ENCODE measurements at regions not wholly inside any gene's neighbourhood (a gene's known extent, or its start where the extent isn't known, plus 50 kb on each side); places are given as distances from the start of the nearest gene placed in this dataset.

DNA sequence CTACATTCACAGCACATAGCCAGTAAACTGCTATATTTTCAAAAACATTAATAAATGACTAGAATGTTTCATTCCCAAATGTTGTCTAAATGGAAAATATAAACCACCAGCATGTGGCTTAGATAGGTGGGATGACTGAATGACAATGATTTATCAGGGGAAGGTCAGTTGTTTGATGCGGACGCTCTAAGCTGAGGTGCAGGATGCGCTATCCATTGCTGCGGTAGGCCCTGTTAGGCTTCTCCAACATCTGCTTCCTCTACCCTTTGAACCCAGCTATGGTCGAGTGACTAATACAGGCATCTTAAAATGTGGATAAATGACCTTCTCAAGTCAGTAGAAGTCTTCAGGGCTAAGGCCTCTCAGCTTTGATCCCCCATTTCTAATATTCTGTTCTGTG, 584.2 kb downstream of the CMPK2 start:
- no peak for DNase-seq (ENCODE audit: low spot score)

DNA sequence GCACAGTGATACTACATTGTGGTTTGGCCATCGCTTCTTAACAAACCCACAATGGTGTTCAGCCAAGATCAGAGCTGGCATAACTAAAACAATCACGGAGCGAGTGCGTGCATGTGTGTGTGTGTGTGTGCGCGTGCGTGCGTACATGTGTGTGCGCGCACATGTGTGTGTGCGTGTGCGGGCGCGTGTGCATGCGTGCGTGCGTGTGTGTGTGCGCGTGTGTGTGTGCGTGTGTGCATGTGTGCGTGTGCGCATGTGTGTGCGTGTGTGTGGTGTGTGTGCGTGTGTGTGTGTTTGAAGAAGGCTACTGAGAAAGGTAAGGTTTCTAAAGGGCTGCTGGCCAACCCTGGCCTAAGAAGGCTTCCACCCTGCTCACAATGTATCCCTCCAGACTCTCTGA, 582.4 kb downstream of the CMPK2 start:
- DNase-seq (ENCODE audit: low spot score): no peak

DNA sequence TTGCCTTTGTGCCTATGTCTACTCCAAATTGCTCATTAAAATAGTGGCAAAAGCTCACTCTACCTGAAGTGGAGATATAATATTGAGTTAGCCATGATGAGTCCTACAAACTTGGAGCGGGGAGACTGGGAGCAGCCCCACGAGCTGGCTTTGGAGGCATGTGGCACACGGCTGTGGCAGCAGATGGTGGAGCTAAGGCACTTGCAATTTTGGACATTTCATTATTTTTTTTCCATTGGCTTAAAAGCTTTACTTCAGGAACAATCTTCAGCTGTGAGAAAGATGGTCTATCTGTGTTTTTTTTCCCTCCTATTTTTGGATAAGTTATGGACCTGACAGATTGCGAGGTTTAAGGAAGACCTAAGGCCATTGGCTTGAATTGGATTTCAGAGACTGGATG, 578.3 kb downstream of the CMPK2 start:
- no peak for DNase-seq (ENCODE audit: low spot score)

DNA sequence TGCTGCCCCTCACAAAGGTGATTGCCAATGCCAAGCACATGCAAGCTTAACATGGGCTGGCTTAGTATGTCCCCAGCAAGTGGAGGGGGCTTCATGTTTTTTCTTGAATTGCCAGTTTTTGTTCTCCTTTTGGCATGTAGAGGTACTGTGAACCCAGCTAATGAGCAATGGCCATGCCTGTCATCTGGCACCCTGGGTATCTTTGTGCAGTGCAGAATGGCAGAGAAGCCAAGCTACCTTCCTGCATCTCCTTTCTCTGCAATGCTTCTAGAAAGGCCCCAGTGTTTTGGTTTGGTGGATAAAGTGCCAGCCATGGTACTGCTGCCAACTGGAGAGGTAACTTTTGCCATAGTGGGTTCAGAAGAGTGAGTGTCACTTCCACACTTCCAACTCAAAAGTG, 576.9 kb downstream of the CMPK2 start:
- DNase-seq (ENCODE audit: low spot score): no peak

DNA sequence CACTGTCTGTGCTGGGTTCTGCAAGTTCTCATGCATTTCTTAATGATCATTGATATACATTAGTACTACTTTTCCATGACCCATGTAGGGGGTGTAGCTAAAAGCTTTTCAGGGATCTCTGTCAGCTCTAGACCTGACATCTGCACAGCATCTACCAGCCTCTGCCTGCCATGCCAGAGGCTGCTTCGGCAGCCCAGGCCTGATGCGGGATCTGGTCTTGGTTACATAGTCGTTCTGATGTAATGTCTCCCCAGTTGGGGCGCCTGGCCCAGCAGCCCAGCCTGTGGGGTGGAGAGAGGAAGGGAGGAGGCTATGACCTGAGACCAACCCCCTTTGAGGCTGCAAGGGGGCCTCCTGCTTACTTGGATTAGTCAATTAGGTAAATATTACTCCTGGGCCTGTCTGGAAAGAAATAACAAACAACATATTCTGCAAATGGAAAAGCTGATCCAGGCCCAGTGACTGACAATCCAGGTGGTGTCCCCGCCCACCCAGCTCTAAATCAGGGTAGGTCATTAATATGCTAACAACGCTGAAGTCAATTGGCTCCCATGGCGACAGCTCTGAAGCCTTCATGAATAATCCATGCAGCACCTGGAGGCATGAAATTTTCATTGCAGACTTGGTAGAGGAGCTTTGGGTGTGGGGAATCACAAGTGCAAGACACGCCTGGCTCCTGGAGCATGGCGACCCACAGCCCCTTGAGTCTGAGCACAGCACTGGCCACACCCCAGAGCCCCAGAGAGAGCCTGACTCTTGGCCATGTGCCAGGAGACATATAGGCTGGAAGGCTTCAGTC, 575.3 kb downstream of the CMPK2 start:
- no peak for DNase-seq (ENCODE audit: low spot score)

DNA sequence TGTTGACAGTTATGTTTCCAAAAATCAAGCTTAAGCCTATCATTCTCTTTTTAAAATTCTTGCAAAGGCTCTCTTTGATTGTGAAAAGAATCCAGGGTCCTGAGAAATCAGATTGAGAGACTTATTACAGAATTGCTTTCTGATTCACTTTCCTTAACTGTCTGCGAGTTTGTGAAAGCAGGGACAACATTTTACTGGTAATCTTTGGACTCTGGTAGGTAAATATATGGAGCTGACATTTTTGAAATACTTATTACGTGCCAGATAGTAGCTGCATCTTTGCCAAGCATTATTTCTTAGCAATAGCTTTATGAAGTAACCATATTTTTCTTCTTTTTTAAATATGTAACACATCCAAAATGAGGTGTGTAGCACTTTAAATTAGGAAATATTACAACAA, 570.9 kb downstream of the CMPK2 start:
- DNase-seq (ENCODE audit: low spot score): no peak

DNA sequence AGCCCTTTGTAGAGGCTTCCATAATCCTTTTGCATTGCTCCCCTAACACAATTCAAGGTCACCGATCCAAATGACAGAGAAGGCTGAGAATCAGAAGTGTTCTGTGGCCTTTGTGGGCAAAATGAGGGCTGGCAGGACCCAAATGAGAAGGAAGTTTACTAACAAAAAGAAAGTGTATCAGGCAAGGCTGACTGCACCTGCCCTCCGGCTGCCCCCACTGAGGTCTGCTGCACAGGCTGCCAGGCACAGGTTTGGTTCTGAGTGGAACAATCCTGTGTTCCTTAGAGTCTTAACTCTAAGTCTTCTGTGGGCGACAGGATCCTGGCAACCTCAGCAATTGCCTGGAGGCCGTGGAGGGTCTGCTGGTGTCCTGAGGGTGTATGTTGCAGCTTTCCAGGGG, 568.5 kb downstream of the CMPK2 start:
- DNase-seq (ENCODE audit: low spot score): no peak

DNA sequence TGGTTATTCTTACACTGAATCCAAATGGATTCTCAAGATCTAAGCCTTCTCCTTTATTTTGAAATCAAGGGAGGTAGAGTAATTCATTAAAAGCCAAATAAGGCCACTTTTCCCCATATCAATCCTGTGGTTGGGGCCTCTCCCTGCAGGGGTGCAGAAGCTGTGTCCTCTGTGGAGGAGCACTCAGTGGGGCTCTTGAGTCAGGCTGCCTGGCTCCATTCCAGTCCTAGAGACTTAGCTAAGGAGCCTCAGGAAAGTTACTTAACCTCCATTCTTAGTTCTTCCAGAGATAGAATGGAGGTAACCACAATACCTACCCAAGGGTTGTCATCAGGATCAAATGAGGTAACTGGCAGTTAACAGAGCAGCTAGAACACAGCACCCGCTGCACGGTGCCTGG, 564.3 kb downstream of the CMPK2 start:
- DNase-seq (ENCODE audit: low spot score): no peak

DNA sequence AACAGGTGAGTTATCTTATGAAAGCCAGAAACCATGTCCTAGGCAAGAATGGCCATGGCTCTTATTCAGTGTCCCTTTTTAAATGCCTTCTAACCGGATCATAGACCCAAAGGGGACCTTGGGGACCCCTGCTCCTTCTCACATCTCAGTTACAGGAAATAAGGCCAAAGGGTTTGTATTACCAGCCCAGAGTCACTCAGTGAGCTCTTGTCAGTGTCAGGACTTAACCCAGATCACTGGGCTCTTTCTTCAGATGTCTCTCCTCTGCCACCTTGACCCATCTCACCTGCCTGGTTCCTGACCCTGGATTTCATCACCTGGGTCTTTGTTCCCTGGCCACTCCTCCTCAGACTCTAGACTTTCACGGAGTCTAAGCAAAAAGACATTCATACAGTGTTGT, 556.7 kb downstream of the CMPK2 start:
- DNase-seq (ENCODE audit: low spot score): no peak

DNA sequence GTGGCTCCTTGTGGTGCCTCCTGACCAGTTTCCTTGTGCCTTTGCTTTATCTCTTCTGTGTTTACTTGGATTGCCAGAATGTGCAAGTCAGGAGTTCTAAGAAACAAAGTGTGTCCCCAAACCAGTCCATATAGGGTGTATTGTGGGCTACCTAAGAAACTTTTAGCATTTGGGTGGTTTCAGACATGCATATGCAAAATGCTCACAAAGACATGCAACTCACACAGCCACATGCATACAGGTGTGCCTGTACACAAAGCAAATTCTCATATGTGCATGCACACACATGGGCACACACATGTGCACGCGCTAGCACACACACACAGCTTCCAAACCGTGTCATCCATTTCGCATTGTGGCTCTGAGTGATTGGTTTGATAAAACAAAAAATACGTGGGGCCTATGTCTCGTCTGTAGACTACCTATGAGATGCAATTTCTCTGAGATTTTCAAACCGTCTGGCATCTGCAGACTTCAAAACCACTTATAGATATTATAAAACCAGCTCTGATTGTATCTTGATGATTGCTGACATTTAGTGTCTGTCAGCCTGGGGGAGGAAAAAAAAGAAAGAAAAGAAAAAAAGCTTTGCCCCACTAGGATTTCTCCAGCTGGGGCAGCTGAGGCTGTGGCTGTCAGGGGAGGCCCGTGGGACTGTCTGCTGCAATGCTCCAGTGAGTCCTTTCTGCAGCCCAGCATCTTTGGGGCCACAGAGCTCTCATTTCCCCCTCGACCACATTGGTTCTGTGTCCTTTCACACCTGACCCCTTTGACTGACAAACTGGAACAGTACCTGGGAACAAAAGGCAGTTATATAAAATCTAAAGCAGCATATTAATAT, 556.1 kb downstream of the CMPK2 start:
- no peak for DNase-seq (ENCODE audit: low spot score)

DNA sequence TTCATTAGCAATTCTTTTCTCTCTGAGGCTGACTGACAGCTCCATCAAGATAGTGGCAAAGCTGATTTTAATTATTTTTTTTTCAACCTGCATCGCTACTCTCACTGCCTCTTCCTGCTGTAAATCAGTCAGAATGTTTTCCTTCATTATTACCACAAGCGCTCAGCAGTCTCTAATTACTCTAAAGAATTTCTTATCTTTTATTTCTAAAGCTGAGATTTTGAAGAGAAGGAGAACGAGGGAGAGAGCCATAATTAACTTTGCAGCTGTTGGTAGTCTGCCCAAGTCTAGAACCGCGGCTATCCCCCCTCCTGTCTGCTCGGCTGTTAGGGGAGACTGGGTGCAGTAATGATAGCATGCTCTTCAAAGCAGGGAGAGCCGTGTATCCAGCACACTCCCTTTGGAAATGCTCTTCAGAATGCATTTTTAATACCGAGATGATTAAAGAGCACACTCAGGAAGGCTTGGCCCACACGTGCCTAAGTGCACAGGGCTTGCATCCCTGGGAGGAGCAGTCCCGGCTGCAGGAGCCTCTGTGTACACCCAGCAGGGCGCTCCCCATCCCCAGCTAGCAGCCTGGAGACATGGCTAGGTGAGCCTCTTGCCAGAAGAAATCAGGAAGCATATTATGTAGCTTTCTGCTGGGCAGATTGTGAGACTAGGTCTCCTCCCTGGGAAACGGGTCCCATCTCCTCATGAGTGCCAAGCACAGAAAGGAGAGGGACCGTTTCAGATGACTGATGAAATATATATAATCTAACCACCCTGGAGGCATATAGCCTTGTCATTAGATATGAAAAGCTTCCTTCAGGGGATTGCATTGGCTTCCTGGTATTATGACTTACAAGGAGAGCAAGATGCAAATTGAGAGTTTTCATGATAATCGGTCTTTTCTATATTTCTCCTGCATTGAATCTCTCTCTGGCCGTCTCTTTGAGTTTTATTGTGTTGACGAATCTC, 555.2 kb downstream of the CMPK2 start:
- DNase-seq (ENCODE audit: low spot score): no peak

DNA sequence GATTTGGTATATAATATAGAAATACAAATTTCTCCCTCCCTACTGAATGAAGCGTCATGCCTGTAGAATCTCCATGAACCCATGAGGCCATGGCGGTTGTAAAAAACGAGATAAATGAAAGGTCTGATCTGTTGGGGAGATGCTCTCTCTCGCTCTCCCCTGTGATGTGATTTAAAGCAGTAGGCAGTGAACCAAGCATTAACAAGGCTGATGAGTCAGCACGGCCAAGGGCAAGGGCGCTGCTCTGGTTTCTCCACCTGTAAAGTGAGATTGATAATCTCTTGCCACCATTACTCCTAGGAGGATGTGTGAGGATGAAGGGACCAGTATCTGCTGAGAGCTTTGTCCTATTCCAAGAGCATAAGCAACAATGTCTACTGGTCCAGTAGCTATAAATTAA, 553.3 kb downstream of the CMPK2 start:
- no peak for DNase-seq (ENCODE audit: low spot score)

DNA sequence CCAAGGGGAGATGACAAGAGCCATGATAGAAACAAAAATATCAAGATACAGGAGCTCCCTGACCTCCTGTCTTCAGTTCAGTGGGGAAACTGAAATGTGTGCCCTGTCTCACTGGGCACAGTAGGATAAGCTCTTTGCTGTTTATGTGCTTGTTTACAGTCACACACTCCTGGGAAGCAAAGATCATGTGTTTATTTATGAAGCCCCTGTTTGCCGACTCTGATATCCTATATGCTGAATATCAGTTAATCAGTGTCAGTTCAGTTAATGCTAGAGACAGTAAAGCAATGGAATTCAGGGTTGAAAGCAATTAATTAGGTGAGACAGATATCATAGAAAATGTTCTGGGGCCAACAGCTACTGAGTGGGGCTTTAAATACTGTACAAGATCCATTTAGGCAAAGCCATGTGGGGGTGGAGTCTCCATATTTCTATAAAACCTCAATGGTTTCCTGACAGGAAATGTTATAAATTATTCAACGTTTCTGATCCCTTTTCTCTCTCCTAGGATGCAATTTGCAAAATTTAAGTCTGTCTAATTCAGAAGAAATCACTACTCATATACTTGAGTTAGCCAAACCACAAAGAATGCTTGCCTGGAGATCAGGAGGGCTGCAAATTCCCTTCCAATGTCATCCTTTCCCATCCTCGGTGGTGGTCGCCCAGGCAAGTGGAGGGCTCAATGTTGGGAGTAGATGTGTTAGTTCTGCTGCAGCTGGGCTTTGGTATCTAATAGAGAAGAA, 551.3 kb downstream of the CMPK2 start:
- no peak for DNase-seq (ENCODE audit: low spot score)

DNA sequence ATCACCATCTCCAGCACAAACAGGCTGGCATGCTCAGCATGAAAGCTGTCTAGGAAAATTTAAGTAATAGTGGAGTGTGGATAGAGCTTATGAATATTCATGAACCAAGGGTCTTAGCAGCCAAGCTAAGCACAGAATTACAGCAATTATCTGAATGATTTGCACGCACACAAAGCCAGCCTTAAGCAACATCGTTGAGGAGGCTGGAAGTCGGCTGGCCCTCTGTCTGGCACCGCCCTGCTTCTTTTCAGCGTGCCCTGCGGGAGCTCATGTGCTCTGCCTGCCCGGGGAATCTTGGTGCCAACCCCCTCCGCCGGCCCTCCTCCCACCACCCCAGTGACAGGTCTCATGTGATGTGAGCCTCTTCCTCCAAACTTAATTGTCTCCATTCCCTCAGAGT, 540.1 kb downstream of the CMPK2 start:
- DNase-seq (ENCODE audit: low spot score): no peak

DNA sequence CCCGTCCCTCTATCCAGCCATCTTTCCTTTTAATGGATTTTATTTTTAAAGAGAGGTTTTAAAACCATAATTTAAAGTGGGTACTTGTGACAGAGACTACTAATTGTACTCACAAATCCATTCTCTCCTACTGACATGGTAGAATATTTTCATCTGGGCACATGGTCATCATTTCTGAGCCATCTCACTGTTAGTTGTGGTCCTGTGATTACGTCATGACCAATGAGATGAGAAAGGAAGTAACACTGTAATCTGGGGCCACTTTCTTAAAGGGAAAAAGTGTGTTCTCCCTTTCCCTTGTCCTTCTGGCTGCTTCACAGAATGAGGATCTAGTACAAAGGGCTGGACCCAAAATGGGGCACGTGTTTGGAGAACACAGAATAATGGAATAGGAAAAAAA, 538.7 kb downstream of the CMPK2 start:
- DNase-seq (ENCODE audit: low spot score): no peak

DNA sequence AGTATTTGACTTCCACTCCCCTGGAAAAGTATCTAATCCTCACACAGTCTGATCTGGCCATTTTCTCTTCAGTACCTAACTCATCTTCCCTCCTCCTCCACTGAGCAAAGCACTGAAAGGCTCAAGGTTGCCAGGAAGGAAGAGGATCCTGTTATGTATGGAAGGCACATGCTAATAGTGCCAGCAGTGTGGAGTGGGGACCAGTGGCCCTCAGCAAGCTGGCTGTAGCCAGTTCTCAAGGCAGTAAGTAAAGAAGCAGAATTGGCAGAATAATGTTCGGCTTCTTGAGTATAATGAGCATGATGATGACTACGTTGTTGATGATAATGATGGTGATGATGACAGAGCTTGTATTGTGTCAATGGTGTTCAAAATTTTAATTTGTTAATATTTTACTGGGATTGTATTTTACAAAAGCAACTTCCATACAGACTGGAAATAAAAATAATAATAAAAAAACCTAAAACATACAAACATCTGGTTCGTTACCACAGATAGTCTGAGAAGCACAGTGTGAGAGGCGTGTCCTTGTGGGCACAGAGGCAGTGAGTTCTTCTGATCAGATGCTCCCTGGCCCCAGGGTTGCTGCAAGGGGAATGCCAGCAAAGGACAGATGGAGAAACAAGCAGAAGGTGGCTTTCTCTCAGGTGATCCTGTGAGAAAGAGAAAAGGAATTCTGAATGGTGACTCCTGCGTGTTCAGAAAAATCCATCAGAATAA, 528.8 kb downstream of the CMPK2 start:
- no peak for DNase-seq (ENCODE audit: low spot score)

DNA sequence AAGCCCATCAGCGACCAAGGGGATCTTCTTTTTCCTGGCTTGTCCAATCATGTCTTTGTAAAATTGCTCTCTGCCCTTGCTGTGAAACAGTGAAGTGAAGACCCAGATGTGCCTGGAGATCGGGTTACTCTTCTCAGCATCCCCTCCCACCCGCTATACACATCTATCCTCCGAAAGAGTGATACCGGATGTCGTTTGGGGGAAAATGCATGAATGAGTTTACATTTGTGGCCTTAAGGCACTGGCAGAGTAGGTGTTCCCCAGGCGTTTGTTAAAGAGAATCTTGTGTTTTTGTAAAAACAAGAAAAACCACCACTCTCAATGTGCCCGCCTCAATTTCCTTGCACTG, 528.3 kb downstream of the CMPK2 start:
- DNase-seq (ENCODE audit: low spot score): no peak

DNA sequence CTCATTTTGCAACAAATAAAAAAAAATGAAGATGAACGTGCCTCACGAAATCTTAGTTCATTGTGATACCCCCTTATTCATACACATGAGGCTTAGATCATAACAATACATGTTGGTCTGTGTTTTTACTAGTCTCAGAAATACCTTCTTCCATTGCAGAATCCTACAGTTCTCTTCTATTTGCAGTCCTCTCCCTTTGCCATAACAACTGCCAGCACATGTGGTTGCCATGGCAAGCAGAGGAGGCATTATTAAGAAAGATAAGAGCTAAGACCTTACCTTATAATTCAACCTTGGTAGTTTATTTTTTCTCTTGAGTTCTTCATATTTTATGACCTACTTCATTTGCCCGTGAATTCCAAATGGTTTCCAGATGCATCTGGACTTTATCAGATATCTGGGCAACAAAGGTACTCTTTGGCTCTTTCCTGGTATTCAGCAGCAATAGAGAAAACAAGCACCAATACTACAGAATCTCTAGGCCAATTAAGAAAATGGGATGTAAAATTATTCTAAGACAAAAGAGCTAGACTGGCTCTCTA, 524.0 kb downstream of the CMPK2 start:
- DNase-seq (ENCODE audit: low spot score): no peak

DNA sequence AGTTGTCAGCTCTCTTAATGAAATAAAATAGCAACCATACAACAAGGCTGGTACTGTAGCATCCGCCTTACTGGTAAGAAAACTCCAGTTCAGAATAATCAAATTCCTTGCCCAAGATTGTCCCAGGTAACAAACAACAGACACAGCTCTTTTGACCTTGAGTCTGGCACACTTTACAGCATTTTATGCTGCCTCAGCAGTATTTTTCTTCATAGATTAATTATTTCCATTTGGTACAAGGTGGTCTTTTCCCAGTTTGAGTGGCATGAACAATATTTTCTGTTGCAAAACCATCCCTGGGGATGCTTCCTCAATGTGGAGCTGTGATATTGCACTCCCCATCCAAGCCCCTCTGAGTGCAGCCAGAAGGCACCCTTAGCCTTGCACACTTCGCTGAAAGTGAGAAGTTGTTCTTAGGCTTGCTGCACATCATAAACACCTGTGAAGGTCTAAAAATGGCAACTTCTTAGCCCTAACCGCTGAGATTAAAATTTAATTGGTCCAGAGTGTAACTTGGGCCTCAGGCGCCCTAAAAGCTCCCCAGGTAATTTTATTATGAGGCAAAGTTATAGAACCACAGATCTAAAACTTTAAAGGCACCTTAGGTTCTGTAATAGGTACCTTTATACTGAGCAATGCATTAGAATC, 523.3 kb downstream of the CMPK2 start:
- DNase-seq (ENCODE audit: low spot score): no peak

DNA sequence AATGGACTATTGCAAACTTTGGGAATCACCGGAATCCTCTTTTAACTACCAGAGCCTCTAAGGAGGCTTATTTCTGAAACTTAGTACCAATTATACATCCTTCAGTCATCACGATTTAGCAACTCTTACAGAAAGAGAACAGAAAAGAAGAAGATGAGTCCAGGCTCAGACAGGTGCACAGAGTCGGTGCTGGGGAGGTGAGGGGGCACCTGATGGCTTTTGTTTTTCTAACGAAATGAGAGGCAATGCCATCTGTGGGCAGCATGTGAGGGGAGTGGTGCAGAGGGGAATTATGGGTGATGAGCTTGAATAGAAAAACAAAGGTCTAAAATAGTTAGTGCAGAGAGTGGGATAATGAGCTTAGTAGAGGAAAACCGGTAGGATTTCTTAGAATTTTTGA, 522.6 kb downstream of the CMPK2 start:
- no peak for DNase-seq (ENCODE audit: low spot score)

All from mucosa of gallbladder (tissue), 1 donor.